T-helper 1 cell treated with Interleukin-12 subunit alpha and Interleukin-12 subunit beta and Interleukin-4 antibody, amounts not matched to agents 30 ng/mL and 1 ng/mL, for 36 hours (primary cell): ENCODE measurements at regions not wholly inside any gene's neighbourhood (a gene's known extent, or its start where the extent isn't known, plus 50 kb on each side); places are given as distances from the start of the nearest gene placed in this dataset.
"Not testable (repeated sequence)": the region's sequence is repeated elsewhere in the genome, so short reads cannot be mapped to it uniquely, and the experiment has no call there.

Experiments
- intact Hi-C: fragments of 100-400 bp; cut with micrococcal nuclease; formaldehyde crosslinking; loops from one replicate; pipeline ENCODE4 v1.15.1; 2024

- intact Hi-C loops = no loop called here
Observed at GRCh38 chr13:80716610-80717081, 375.7 kb upstream of the SPRY2 start.

GRCh38 chr13:80712026-80712425, 371.1 kb upstream of the SPRY2 start:
- intact Hi-C loops = no loop called here

- intact Hi-C loops = no loop called here
Observed at GRCh38 chr13:80708791-80709190, 367.9 kb upstream of the SPRY2 start.

GRCh38 chr13:80707000-80707983, 366.4 kb upstream of the SPRY2 start:
- intact Hi-C loops = no loop called here

- intact Hi-C loops = no loop called here
Observed at GRCh38 chr13:80706164-80706471, 365.2 kb upstream of the SPRY2 start.

- intact Hi-C loops = no loop called here
Observed at GRCh38 chr13:80705371-80706163, 364.6 kb upstream of the SPRY2 start.

GRCh38 chr13:80704369-80704768, 363.4 kb upstream of the SPRY2 start:
- intact Hi-C loops = no loop called here

GRCh38 chr13:80695841-80696240, 354.9 kb upstream of the SPRY2 start:
- intact Hi-C loops = no loop called here

- intact Hi-C loops = not testable (repeated sequence)
Observed at GRCh38 chr13:80691814-80692213, 350.9 kb upstream of the SPRY2 start.

GRCh38 chr13:80690208-80690607, 349.3 kb upstream of the SPRY2 start:
- intact Hi-C loops = no loop called here

- intact Hi-C loops = no loop called here
Observed at GRCh38 chr13:80688593-80688992, 347.7 kb upstream of the SPRY2 start.

- intact Hi-C loops = no loop called here
Observed at GRCh38 chr13:80685942-80686341, 345.0 kb upstream of the SPRY2 start.

GRCh38 chr13:80684217-80684991, 343.5 kb upstream of the SPRY2 start:
- intact Hi-C loops = no loop called here

- intact Hi-C loops = no loop called here
Observed at GRCh38 chr13:80680786-80681366, 339.9 kb upstream of the SPRY2 start.

GRCh38 chr13:80679423-80679822, 338.5 kb upstream of the SPRY2 start:
- intact Hi-C loops = no loop called here

GRCh38 chr13:80677227-80677626, 336.3 kb upstream of the SPRY2 start:
- intact Hi-C loops = no loop called here

GRCh38 chr13:80675442-80675841, 334.5 kb upstream of the SPRY2 start:
- intact Hi-C loops = not testable (repeated sequence)

GRCh38 chr13:80671773-80672172, 330.8 kb upstream of the SPRY2 start:
- intact Hi-C loops = no loop called here

- intact Hi-C loops = no loop called here
Observed at GRCh38 chr13:80669112-80669511, 328.2 kb upstream of the SPRY2 start.

- intact Hi-C loops = no loop called here
Observed at GRCh38 chr13:80668452-80668851, 327.5 kb upstream of the SPRY2 start.
